SK-N-SH (cell line): ENCODE measurements at regions not wholly inside any gene's neighbourhood (a gene's known extent, or its start where the extent isn't known, plus 50 kb on each side); places are given as distances from the start of the nearest gene placed in this dataset.

Experiments used
- CTCF ChIA-PET: fragments of 300-600, 350-600 bp; formaldehyde crosslinking; extraction: SDS; loops from one replicate; lab custom pipeline; 2021; lab: Yijun Ruan, JAX
- POLR2A ChIA-PET: fragments of 350-600 bp; sonication (Branson Sonifier 250); formaldehyde crosslinking; extraction: SDS; loops from one replicate; lab custom pipeline; 2020; ENCODE audit warnings: antibody characterized with exemption, inconsistent platforms; lab: Yijun Ruan, JAX
- DNase-seq: peaks from one replicate; pipeline ENCODE4 v3.0.0; 2012
- H2AFZ ChIP-seq: fragments of 200-600 bp; sonication (generic); 2 replicates; pipeline ENCODE4 v1.8.1; 2016; ENCODE audit warnings: antibody characterized with exemption, mild to moderate bottlenecking, low read depth
- H3F3A ChIP-seq: fragments of 200-600 bp; sonication (generic); replicated peaks from 2 replicates; pipeline ENCODE3; 2016; ENCODE audit warnings: antibody characterized with exemption, mild to moderate bottlenecking; ENCODE audit not compliant: insufficient read depth
- H3K27ac ChIP-seq, 2 experiments: fragments of 200-500 bp in 1 of 2; fragments of 200-600 bp in 1 of 2; sonication (Bioruptor generic) in 1 of 2; sonication (generic), shearing (Covaris generic) in 1 of 2; 2 replicates each; pipeline versions ENCODE4 v1.5.1 to v1.6.1; 2014 to 2016; ENCODE audit warnings: low read depth in 2 of 2, inconsistent platforms in 1 of 2, low read length in 1 of 2, mild to moderate bottlenecking in 1 of 2, mixed read lengths in 1 of 2
- H3K27me3 ChIP-seq: fragments of 200-600 bp; sonication (generic), shearing (Covaris generic); 2 replicates; pipeline ENCODE4 v1.6.1; 2016; ENCODE audit warnings: mixed run types; ENCODE audit not compliant: insufficient read depth
- H3K36me3 ChIP-seq, 2 experiments: fragments of 200-500 bp in 1 of 2; fragments of 200-600 bp in 1 of 2; sonication (Bioruptor generic) in 1 of 2; sonication (generic) in 1 of 2; replicated peaks in 1 of 2; 2 replicates each; pipeline versions ENCODE3 to v1.5.1; 2014 to 2016; ENCODE audit warnings: low read length in 1 of 2, mild to moderate bottlenecking in 1 of 2; ENCODE audit not compliant: insufficient read depth in 2 of 2, control insufficient read depth in 1 of 2
- H3K4me1 ChIP-seq, 2 experiments: fragments of 200-500 bp in 1 of 2; fragments of 200-600 bp in 1 of 2; sonication (Bioruptor generic) in 1 of 2; sonication (generic), shearing (Covaris generic) in 1 of 2; 2 replicates each; pipeline versions ENCODE4 v1.5.1 to v1.6.1; 2014 to 2016; ENCODE audit warnings: low read depth in 1 of 2, low read length in 1 of 2, mixed run types in 1 of 2; ENCODE audit not compliant: insufficient read depth in 2 of 2, control insufficient read depth in 1 of 2
- H3K4me2 ChIP-seq: fragments of 200-600 bp; sonication (generic), shearing (Covaris generic); 2 replicates; pipeline ENCODE4 v1.6.1; 2017; ENCODE audit warnings: mixed run types
- H3K4me3 ChIP-seq, 2 experiments: fragments of 200-500 bp in 1 of 2; fragments of 200-600 bp in 1 of 2; sonication (Bioruptor generic) in 1 of 2; sonication (generic), shearing (Covaris generic) in 1 of 2; 2 replicates each; pipeline versions ENCODE4 v1.5.1 to v1.8.1; 2014 to 2016; ENCODE audit warnings: low read depth in 2 of 2, inconsistent platforms in 1 of 2, low read length in 1 of 2, mild to moderate bottlenecking in 1 of 2, mixed read lengths in 1 of 2, moderate library complexity in 1 of 2
- H3K79me2 ChIP-seq: fragments of 200-600 bp; sonication (generic); 2 replicates; pipeline ENCODE4 v1.8.1; 2017; ENCODE audit warnings: mild to moderate bottlenecking; ENCODE audit not compliant: insufficient read depth
- H3K9ac ChIP-seq: fragments of 200-600 bp; sonication (generic); 2 replicates; pipeline ENCODE4 v1.6.1; 2017; ENCODE audit warnings: mixed run types
- H3K9me2 ChIP-seq: fragments of 200-600 bp; sonication (generic); 2 replicates; pipeline ENCODE4 v1.6.1; 2017; ENCODE audit warnings: mixed run types
- H3K9me3 ChIP-seq: fragments of 200-600 bp; sonication (generic); 2 replicates; pipeline ENCODE4 v1.6.1; 2017; ENCODE audit warnings: mixed run types, mild to moderate bottlenecking, moderate library complexity
- H4K20me1 ChIP-seq: fragments of 200-600 bp; sonication (generic); 2 replicates; pipeline ENCODE4 v1.6.1; 2017; ENCODE audit warnings: mild to moderate bottlenecking, mixed run types; ENCODE audit not compliant: insufficient read depth
- FOXJ3 ChIP-seq: sonication (generic); formaldehyde crosslinking; IDR thresholded peaks from 2 replicates; pipeline ENCODE4 v1.5.1; 2020; ENCODE audit warnings: mild to moderate bottlenecking, missing genetic modification reagents
- RXRA ChIP-seq: IDR thresholded peaks from 2 replicates; pipeline ENCODE4 v1.4.0; 2012; ENCODE audit warnings: low read depth, mild to moderate bottlenecking, borderline replicate concordance
- SMC3 ChIP-seq: IDR thresholded peaks from 2 replicates; pipeline ENCODE4 v1.6.1; 2012; ENCODE audit warnings: low read depth, low read length, improper control_type of control experiment
- TEAD4 ChIP-seq: IDR thresholded peaks from 2 replicates; pipeline ENCODE4 v1.4.0; 2012; ENCODE audit warnings: mild to moderate bottlenecking, borderline replicate concordance; ENCODE audit not compliant: insufficient read depth
- YY1 ChIP-seq: IDR thresholded peaks from 2 replicates; pipeline ENCODE4 v1.4.0; 2012; ENCODE audit warnings: low read depth, mild to moderate bottlenecking
- whole genome bisulfite sequencing: methylation state at CpG from one replicate; pipeline ENCODE4 v1.1.6; 2017; ENCODE audit warnings: low lambda C conversion rate; 5-methylcytosine and 5-hydroxymethylcytosine counted together
- TF ChIP-seq, protein P1 (sequence below): IDR thresholded peaks from 2 replicates; pipeline ENCODE4 v1.4.0; 2012; ENCODE audit warnings: low read depth, borderline replicate concordance

GRCh38 chr1:224565186-224565585 is 50.9 kb upstream of the CNIH3 start (continued):
- no peak for TF ChIP-seq FOXJ3 (CRISPR knock-in tag)
- TF ChIP-seq SMC3: no peak
- TF ChIP-seq YY1: no peak; the same call in 1 of the 2 replicates
- no peak for TF ChIP-seq RXRA
- TF ChIP-seq, protein P1, sequence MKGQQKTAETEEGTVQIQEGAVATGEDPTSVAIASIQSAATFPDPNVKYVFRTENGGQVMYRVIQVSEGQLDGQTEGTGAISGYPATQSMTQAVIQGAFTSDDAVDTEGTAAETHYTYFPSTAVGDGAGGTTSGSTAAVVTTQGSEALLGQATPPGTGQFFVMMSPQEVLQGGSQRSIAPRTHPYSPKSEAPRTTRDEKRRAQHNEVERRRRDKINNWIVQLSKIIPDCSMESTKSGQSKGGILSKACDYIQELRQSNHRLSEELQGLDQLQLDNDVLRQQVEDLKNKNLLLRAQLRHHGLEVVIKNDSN: no peak

DNA sequence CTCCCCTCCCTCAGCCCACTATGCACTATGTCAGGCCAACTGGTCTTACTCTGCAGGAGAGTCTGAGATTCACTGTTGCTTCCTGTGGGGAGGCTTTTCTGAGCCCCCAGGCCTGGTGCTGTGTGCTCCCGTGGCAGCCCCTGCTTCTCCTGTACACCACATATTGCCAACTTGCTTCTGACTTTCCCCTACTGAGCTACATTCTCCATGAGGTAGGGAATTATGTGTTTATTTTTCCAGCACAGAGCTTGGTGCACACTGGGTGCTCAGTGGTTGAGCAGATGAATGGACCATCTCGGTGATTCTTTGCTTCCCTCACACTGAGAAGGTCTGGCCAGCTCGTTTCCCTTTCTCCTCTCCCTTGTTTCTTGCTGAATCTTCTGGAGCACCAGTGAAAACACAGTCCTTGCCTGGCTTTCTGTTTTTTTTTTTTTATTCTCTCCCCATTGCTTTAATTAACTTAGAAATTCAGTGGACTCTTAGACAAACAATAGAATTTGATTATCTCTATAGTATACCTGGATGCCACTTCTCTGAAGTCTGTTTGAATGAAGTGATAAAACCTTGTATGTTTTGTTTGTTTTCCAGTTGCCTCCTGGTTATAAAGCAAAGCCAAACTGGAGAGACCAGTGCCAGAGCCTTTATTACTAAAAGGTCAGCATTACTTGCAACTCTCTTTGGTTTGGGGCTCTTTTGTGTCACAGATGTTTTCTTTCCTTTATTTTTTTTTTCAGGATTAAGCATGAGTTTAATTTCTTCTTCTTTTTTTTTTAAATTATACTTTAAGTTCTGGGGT is 50.3 kb upstream of the CNIH3 start:
- Histone ChIP-seq H3K27me3 (no peaks in the 10 kb centered on the region), H3K27ac (peak overlapping the region; percentile 61 to 87; a peak in 3 of 4 replicates), H3K4me1 (peaks cover 16 to 25% of the 10 kb centered on the region in 2 experiments), H3F3A (peaks cover 19% of the 10 kb centered on the region), H3K9me2 (no peaks in the 10 kb centered on the region), H3K9me3 (no peaks in the 10 kb centered on the region), H3K79me2 (no peaks in the 10 kb centered on the region), H3K36me3 (no peaks in the 10 kb centered on the region), H3K4me2 (peak overlapping the region; percentile 35), H3K4me3 (no peak overlapping the region), H2AFZ (peak overlapping the region; percentile 76), H3K9ac (peak overlapping the region; percentile 58; the same call in 1 of the 2 replicates), H4K20me1 (no peaks in the 10 kb centered on the region)
- DNase-seq: no peak
- CTCF ChIA-PET: interaction anchor here (1.0 to 1.1 kb wide), 3 partner anchors 52 to 357 kb away, joined by 3 to 4 read pairs (median 4); no protein-coding TSS in a partner anchor
- 61% methylated on average over 3 of the region's 3 CpGs for WGBS
- no peak for TF ChIP-seq TEAD4
- POLR2A ChIA-PET: interaction anchor here (0.6 kb wide), 1 partner anchor 20 kb away, joined by 4 read pairs; no protein-coding TSS in a partner anchor
